HFFc6 (cell line): ENCODE measurements at regions not wholly inside any gene's neighbourhood (a gene's known extent, or its start where the extent isn't known, plus 50 kb on each side); places are given as distances from the start of the nearest gene placed in this dataset.

Experiments
- DNase-seq: peaks from one replicate; pipeline ENCODE4 v3.0.0-alpha.2; 2018
- H3K27ac Mint-ChIP-seq: 2 replicates; pipeline ENCODE4 v1.8.0; 2020; ENCODE audit warnings: mild to moderate bottlenecking, mixed read lengths
- H3K27me3 Mint-ChIP-seq: 2 replicates; pipeline ENCODE4 v1.8.0; 2021; ENCODE audit warnings: mild to moderate bottlenecking, moderate library complexity, mixed read lengths; ENCODE audit not compliant: insufficient read depth
- H3K36me3 Mint-ChIP-seq: 2 replicates; pipeline ENCODE4 v1.8.0; 2021; ENCODE audit warnings: low read depth, mixed read lengths
- H3K4me1 Mint-ChIP-seq: 2 replicates; pipeline ENCODE4 v1.8.0; 2020; ENCODE audit warnings: low read depth, mixed read lengths
- H3K4me3 Mint-ChIP-seq: 2 replicates; pipeline ENCODE4 v1.8.0; 2020; ENCODE audit warnings: mild to moderate bottlenecking, moderate library complexity, mixed read lengths
- H3K9me3 Mint-ChIP-seq: 2 replicates; pipeline ENCODE4 v1.8.0; 2020; ENCODE audit warnings: mild to moderate bottlenecking, mixed read lengths
- CTCF ChIP-seq: fragments of 200-600 bp; sonication (generic); IDR thresholded peaks from 2 replicates; pipeline ENCODE4 v1.5.0; 2021; ENCODE audit warnings: antibody characterized with exemption, mild to moderate bottlenecking

GRCh38 chr1:87212431-87213134, 116.1 kb upstream of the LMO4 start:
- Mint-ChIP-seq H3K27ac (no peak overlapping the region), H3K9me3 (peaks cover 15% of the 10 kb centered on the region), H3K36me3 (0 out of 2 replicates have a peak, but pooled peaks cover 5% of the 10 kb centered on the region), H3K27me3 (peaks cover 1% of the 10 kb centered on the region), H3K4me1 (peaks cover 13% of the 10 kb centered on the region; the same call in 1 of the 2 replicates), H3K4me3 (no peak overlapping the region)
- DNase-seq, result no peak
- no peak for TF ChIP-seq CTCF

GRCh38 chr1:87213135-87213515, 115.6 kb upstream of the LMO4 start:
- peaks cover 15% of the 10 kb centered on the region for H3K9me3 Mint-ChIP-seq

GRCh38 chr1:87215592-87215991, 113.1 kb upstream of the LMO4 start:
- Mint-ChIP-seq H3K4me3 (no peak overlapping the region), H3K27me3 (peaks cover 1% of the 10 kb centered on the region)

More at GRCh38 chr1:87213135-87213515, 115.6 kb upstream of the LMO4 start:
- Mint-ChIP-seq H3K4me1 (peaks cover 13% of the 10 kb centered on the region; the same call in 1 of the 2 replicates), H3K27me3 (peaks cover 1% of the 10 kb centered on the region), H3K27ac (no peak overlapping the region), H3K36me3 (0 out of 2 replicates have a peak, but pooled peaks cover 5% of the 10 kb centered on the region), H3K4me3 (no peak overlapping the region)
- TF ChIP-seq CTCF, result no peak
- no peak for DNase-seq

GRCh38 chr1:87218618-87219017, 110.1 kb upstream of the LMO4 start:
- peaks cover 15% of the 10 kb centered on the region for H3K9me3 Mint-ChIP-seq
- H3K27ac Mint-ChIP-seq, result no peak overlapping the region
- no peak overlapping the region for H3K4me3 Mint-ChIP-seq
- peaks cover 1% of the 10 kb centered on the region for H3K27me3 Mint-ChIP-seq
- DNase-seq, result no peak
- peaks cover 26% of the 10 kb centered on the region for H3K4me1 Mint-ChIP-seq
- no peak for TF ChIP-seq CTCF
- H3K36me3 Mint-ChIP-seq, result 0 out of 2 replicates have a peak, but pooled peaks cover 5% of the 10 kb centered on the region

More at GRCh38 chr1:87215592-87215991, 113.1 kb upstream of the LMO4 start:
- 0 out of 2 replicates have a peak, but pooled peaks cover 5% of the 10 kb centered on the region for H3K36me3 Mint-ChIP-seq
- H3K4me1 Mint-ChIP-seq, result peaks cover 24% of the 10 kb centered on the region
- DNase-seq, result no peak
- TF ChIP-seq CTCF, result no peak
- H3K27ac Mint-ChIP-seq, result no peak overlapping the region
- peaks cover 15% of the 10 kb centered on the region for H3K9me3 Mint-ChIP-seq

GRCh38 chr1:87219141-87219540, 109.5 kb upstream of the LMO4 start:
- H3K36me3 Mint-ChIP-seq, result 0 out of 2 replicates have a peak, but pooled peaks cover 5% of the 10 kb centered on the region
- DNase-seq, result no peak
- no peak overlapping the region for H3K4me3 Mint-ChIP-seq

More at GRCh38 chr1:87219141-87219540, 109.5 kb upstream of the LMO4 start:
- Mint-ChIP-seq H3K9me3 (peaks cover 15% of the 10 kb centered on the region), H3K27me3 (peaks cover 1% of the 10 kb centered on the region), H3K27ac (no peak overlapping the region), H3K4me1 (peaks cover 31% of the 10 kb centered on the region)
- TF ChIP-seq CTCF, result no peak
